Muscle of leg (tissue), 3 donors: ENCODE measurements at regions not wholly inside any gene's neighbourhood (a gene's known extent, or its start where the extent isn't known, plus 50 kb on each side); places are given as distances from the start of the nearest gene placed in this dataset.
A peak's percentile ranks its signal among the peaks of the same experiment; 100 is the strongest.

Source experiments
- DNase-seq: peaks from one replicate; pipeline ENCODE4 v3.0.0; 2013
- H3K27ac ChIP-seq: one replicate; pipeline ENCODE4 v1.5.1; 2013; ENCODE audit warnings: mild to moderate bottlenecking, low read length, control low read depth
- H3K27me3 ChIP-seq: one replicate; pipeline ENCODE4 v1.6.1; 2013; ENCODE audit warnings: low read length; ENCODE audit not compliant: control insufficient read depth, insufficient read depth
- H3K36me3 ChIP-seq: one replicate; pipeline ENCODE4 v1.6.1; 2013; ENCODE audit warnings: low read length; ENCODE audit not compliant: control insufficient read depth, insufficient read depth
- H3K4me1 ChIP-seq: one replicate; pipeline ENCODE4 v1.6.1; 2013; ENCODE audit warnings: low read length; ENCODE audit not compliant: control insufficient read depth, insufficient read depth
- H3K4me3 ChIP-seq: one replicate; pipeline ENCODE4 v1.5.1; 2013; ENCODE audit warnings: low read length, control low read depth
- H3K9me3 ChIP-seq: replicated peaks from 2 replicates; pipeline ENCODE4 v1.6.1; 2013; ENCODE audit warnings: low read depth, low read length; ENCODE audit not compliant: control insufficient read depth
- WGBS: methylation state at CpG from one replicate; pipeline ENCODE4 v1.1.5; 2013; ENCODE audit warnings: missing lambda C conversion rate; ENCODE audit not compliant: insufficient coverage; 5-methylcytosine and 5-hydroxymethylcytosine counted together

DNA sequence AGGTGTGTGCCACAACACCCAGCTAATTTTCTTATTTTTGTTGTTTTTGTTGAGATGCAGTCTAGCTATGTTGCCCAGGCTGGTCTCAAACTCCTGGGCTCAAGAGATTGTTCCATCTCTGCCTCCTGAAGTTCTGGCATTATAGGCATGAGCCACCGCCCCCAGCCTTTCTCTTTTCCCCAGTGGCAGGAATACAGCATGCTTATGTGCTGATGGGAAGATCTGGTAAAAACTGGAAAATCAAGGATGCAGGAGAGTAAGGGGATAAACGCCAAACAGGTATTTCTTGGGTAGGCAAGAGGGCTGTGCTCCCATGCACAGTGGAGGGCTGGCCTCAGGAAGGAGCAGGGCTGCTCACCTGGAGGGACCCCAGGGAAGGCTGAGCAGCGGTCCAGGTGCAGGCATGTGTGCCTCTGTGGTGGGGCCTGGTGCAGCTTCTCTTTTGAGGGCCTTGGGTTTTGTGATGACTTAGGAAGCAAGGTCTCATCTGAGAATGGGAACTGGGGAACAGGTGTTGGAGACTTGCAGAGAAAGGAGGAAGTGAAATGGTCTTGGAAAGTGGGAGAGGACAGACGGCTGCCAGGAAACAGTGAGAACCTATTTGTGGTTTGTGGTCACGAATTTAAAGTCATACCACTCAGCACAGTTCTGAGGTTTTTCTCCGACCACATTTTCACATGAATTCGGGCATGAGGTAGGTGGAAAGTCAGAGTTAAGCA lies 106.5 kb downstream of the TEX26 start:
- Histone ChIP-seq H3K27me3 (peaks cover 7% of the 10 kb centered on the region), H3K36me3 (no peaks in the 10 kb centered on the region), H3K4me3 (no peak overlapping the region), H3K9me3 (no peaks in the 10 kb centered on the region), H3K4me1 (peaks cover 36% of the 10 kb centered on the region), H3K27ac (no peak overlapping the region)
- DNase-seq, result no peak
- 72% methylated on average over 5 of the region's 7 CpGs for WGBS

DNA sequence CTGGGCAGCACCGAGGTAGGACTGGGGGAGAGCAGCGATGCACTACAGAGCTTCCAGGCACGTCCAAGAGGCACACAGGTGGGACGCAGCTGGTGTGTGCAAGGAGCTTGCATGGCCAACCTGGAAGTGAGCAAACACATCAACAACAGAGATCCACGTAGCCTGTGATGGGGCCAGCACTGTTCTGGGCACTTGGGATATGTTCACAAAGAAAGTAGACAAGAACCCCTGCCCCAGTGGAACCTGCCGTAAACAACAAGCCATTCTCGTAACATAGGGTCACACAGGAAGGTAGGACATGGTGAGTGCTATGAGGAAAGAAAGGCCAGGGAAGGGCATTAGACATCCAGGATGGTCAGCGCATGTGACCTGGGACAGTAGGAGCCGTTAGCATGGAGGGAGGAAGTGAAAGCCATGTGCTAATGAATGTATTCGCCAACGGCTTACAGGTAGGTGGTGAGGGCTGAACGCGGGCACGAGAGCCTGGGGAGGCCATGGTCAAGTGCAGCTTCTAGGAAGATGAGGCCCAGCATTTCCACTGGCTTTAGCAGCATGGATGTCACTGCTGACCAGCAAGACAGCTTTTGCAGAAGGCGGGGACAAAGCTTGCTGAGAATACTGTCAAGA lies 105.5 kb downstream of the TEX26 start:
- Histone ChIP-seq H3K4me1 (peaks cover 33% of the 10 kb centered on the region), H3K27me3 (peaks cover 7% of the 10 kb centered on the region), H3K4me3 (no peak overlapping the region), H3K9me3 (no peaks in the 10 kb centered on the region), H3K36me3 (no peaks in the 10 kb centered on the region), H3K27ac (peak overlapping the region; percentile 13)
- 90% methylated on average over 13 of the region's 15 CpGs for WGBS
- no peak for DNase-seq

DNA sequence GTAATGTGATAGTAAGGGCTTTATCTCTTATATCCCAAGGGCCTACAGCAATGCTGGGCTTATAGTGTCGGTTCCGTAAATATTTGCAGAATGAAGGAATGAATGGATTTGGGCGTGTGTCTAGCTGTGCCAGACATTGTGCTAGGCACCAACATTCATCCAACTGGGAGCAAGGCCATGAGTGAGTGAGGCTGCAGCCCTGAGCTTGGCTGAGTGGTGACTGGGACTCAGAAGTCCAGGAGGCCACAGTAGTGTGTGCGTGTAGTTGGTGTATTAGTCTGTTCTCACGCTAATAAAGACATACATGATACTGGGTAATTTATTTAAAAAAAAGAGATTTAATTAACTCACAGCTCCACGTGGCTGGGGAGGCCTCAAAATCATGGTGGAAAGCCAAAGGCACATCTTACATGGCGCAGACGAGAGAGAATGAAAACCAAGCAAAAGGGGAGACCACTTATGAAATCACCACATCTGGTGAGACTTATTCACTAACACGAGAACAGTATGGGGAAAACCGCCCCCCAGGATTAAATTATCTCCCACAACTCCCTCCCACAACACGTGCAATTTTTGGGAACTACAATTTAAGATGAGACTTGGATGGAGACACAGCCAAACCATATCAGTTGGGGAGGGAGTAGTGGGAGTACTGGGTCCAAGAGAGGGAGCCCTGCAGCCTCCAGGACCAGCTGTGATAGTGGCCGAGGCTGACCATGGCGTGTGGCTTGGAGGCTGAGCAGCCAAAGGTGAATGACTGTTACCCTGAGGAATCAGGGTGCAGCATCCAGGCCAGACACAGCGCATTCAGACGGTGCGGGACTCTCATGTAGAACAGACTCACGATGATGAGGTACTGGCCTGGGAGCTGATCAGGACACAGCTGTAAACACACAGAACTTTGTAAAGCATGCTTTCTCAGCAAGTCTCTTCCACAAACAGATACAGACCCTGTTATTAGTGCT lies 104.6 kb downstream of the TEX26 start:
- H3K4me3 ChIP-seq, result no peak overlapping the region
- H3K27ac ChIP-seq, result peak overlapping the region; percentile 13
- H3K27me3 ChIP-seq, result peaks cover 6% of the 10 kb centered on the region
- peaks cover 29% of the 10 kb centered on the region for H3K4me1 ChIP-seq
- WGBS, result 51% methylated on average over 12 of the region's 17 CpGs
- H3K9me3 ChIP-seq, result no peaks in the 10 kb centered on the region
- peak; percentile 92 for DNase-seq
- H3K36me3 ChIP-seq, result no peaks in the 10 kb centered on the region

DNA sequence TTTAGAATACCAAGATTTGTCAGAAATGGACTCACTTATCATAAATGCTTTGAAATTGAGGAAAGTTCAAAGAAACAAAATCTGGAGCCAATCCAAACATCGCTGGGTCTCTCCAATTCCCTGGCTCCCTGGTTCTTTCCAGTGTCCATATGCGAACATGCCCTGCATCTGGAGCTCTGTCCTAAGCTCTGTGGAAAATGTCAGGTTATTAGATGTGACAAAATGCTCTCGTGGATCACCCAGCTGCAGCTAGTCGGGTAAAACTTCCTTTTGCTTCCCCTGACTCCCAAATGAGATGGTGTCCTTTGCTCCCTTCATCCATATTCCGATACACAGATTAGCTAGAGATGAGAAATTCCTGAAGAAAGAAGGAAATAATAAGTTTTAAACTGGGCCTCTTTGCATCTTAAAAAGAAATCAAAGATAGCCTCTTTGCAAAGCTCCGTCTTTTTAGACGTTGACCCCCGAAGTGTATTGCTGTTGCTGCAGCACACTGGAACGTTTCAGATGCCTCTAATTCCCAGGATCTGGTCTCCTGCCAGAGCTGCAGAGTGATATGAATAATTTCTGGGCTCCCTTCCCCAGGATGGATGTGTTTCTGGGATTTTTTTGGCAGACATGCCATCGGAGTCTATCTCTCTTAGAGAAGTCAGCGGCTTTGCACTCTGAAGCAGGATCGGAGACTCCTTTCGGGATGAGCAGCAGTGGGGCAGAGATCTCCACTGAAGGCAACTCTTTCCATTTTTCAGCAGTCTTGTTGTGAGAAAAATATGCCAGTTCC lies 102.9 kb downstream of the TEX26 start:
- Histone ChIP-seq H3K27ac (no peak overlapping the region), H3K4me3 (no peak overlapping the region), H3K4me1 (peaks cover 27% of the 10 kb centered on the region), H3K36me3 (no peaks in the 10 kb centered on the region), H3K9me3 (no peaks in the 10 kb centered on the region), H3K27me3 (peaks cover 3% of the 10 kb centered on the region)
- peak; percentile 95 for DNase-seq
- WGBS, result 21% methylated on average over 8 of the region's 13 CpGs

GRCh38 chr13:31032528-31033113 lies 100.2 kb downstream of the TEX26 start:
- Histone ChIP-seq H3K27me3 (no peaks in the 10 kb centered on the region), H3K4me1 (peaks cover 26% of the 10 kb centered on the region), H3K27ac (no peak overlapping the region), H3K36me3 (no peaks in the 10 kb centered on the region), H3K4me3 (no peak overlapping the region), H3K9me3 (no peaks in the 10 kb centered on the region)
- no peak for DNase-seq
- WGBS, result 79% methylated on average over 12 of the region's 13 CpGs

GRCh38 chr13:31031482-31031881 lies 99.0 kb downstream of the TEX26 start:
- H3K4me3 ChIP-seq, result no peak overlapping the region
- no peaks in the 10 kb centered on the region for H3K36me3 ChIP-seq
- H3K9me3 ChIP-seq, result no peaks in the 10 kb centered on the region
- WGBS, result 80% methylated on average over 2 of the region's 6 CpGs
- H3K27ac ChIP-seq, result no peak overlapping the region
- H3K4me1 ChIP-seq, result peaks cover 15% of the 10 kb centered on the region
- no peak for DNase-seq
- no peaks in the 10 kb centered on the region for H3K27me3 ChIP-seq

GRCh38 chr13:31029102-31029501 lies 96.6 kb downstream of the TEX26 start:
- no peaks in the 10 kb centered on the region for H3K9me3 ChIP-seq
- no peak overlapping the region for H3K27ac ChIP-seq
- 72% methylated on average over 7 of the region's 8 CpGs for WGBS
- H3K36me3 ChIP-seq, result no peaks in the 10 kb centered on the region
- no peaks in the 10 kb centered on the region for H3K4me1 ChIP-seq
- DNase-seq, result no peak
- H3K27me3 ChIP-seq, result no peaks in the 10 kb centered on the region
- H3K4me3 ChIP-seq, result no peak overlapping the region

- DNase-seq, result no peak
- Histone ChIP-seq H3K4me1 (peaks cover 2% of the 10 kb centered on the region), H3K27ac (no peak overlapping the region), H3K27me3 (peaks cover 2% of the 10 kb centered on the region), H3K9me3 (no peaks in the 10 kb centered on the region), H3K4me3 (no peak overlapping the region), H3K36me3 (no peaks in the 10 kb centered on the region)
- WGBS, result 82% methylated on average over 3 of the region's 4 CpGs
These were observed 94.7 kb downstream of the TEX26 start for GRCh38 chr13:31027136-31027535.
